GM19351 (cell line): ENCODE measurements at regions not wholly inside any gene's neighbourhood (a gene's known extent, or its start where the extent isn't known, plus 50 kb on each side); places are given as distances from the start of the nearest gene placed in this dataset.
"Not testable (repeated sequence)": the region's sequence is repeated elsewhere in the genome, so short reads cannot be mapped to it uniquely, and the experiment has no call there.

Experiments used
- ATAC-seq: cut with Tn5 transposase; IDR thresholded peaks from one replicate; pipeline ENCODE4 v1.9.1; 2021; ENCODE audit warnings: mild to moderate bottlenecking, moderate library complexity; ENCODE audit not compliant: unreplicated experiment

DNA sequence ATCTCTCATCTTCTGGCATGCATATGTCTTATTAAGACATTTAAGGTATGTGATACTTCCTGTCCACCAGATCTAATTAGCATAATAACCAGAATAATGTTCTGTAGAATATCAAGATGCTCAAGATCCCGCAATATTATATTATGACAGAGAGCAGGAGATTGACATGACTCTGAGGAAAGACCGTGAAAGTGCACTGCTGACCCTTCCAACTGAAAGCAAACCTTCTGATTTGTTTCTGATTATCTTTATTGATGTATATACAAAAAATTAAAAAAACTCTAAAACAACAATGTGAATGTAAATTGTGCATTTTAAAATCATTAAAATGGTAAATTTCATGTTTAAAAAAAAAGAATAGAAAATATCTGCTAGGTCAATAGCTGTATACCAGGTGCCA lies 184.4 kb upstream of the TMEM45B start:
- ATAC-seq, result no peak

DNA sequence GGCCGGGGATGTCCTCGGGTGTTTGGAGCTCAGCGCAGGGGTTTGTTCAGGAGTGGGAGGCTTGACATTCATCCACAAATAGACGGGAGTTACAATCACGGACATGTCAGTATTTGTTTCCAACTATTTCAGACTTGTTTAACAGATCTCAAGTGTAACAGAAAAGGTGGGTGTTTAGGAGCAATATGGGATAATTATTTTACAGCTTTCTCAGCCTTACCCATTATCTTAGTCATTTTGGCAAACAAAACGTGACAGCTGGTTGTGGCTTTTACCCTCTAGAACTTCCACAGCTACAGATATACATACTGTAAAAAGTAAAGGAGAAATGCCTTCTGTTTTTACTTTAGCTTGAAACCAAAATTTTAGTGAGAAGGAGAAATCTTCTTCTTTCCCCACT lies 178.7 kb upstream of the TMEM45B start:
- ATAC-seq, result no peak

DNA sequence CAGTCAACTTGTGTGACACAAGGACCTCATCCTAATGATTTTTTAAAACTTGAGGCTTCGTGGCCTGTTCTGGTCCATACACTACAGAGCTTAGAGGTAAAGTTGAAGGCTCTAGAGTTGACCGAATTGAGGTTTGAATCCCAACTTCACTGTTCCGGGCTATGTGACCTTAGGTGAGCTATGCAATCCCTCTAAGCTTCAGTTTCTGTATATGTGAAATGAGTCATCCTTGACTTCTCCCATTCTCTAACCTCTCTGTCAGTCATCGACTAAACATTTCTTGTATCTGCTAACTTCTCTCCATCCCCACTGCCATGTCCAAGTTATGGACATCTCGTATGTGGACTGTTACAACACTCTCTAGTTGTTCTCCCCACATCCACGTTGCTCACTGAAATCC lies 178.2 kb upstream of the TMEM45B start:
- ATAC-seq, result no peak

DNA sequence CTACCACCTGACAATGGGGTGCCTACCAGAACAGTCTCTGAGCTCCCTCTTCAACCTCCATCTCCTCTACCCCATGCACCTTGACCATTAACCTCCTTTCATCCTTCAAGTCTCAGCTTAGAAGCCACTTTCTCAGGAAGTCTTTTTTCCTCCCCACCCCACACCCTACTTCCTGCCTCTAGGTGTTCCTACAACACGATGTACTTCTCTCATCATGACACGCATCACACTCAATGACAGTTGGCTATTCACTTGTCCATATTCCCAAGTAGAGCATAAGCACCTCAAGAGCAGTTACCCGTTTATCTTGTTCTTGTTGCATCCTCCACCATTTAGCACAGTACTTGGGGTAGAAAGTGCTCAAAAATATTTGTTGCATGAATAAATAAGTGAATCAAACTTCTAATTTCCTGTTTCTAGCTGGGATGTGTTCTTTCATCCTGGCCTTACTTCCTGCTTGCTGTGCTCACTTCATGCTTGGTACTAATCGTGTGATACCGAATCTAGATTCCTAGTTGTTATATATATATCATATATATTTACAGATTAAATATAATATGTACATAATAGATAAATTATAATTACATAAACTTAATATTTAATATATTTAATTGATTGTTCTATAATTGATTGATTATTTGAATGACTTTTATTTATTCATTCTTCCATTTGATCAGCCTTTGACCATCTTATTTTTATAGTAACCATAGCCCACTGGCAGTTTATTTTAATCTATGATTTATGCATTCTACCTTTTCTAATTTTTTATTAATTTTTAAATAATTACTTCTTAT lies 177.5 kb upstream of the TMEM45B start:
- ATAC-seq, result no peak

DNA sequence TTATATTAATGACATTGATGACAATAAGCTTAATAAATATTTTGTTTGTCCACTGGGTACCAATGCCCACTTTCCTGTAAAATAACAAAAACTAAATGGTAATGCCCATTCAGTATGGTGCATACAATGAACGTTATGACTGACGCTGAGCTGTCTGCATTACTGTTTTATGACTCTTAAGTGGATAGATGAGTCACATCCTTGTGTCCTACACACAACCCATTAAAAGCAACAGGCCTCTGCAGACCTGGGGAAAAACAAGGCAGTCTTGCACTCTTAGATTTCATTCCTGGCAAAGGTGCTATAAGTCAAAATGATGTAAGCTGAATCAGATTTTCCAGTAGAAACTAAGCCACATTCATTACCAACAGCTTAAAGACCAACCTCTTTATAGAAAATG lies 176.3 kb upstream of the TMEM45B start:
- ATAC-seq, result no peak

DNA sequence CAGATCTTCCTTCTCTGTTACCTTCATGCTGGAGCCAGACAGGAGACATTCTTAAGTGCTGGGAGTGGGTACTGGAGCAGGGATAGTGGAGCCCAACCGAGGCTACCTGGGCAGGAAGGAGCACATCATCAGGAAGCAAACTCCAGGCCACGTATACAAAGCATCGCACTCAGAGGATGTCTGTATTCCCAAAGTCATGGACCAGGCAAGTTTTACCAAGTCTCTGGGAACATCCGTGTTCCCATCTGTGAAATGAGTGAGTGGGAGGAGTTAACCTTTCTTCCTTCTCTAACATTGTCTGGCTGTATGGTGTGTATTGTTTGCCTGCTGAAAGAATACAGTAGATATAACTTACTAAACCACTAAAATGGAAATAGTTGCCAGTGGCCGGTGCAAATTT lies 175.0 kb upstream of the TMEM45B start:
- no peak for ATAC-seq

DNA sequence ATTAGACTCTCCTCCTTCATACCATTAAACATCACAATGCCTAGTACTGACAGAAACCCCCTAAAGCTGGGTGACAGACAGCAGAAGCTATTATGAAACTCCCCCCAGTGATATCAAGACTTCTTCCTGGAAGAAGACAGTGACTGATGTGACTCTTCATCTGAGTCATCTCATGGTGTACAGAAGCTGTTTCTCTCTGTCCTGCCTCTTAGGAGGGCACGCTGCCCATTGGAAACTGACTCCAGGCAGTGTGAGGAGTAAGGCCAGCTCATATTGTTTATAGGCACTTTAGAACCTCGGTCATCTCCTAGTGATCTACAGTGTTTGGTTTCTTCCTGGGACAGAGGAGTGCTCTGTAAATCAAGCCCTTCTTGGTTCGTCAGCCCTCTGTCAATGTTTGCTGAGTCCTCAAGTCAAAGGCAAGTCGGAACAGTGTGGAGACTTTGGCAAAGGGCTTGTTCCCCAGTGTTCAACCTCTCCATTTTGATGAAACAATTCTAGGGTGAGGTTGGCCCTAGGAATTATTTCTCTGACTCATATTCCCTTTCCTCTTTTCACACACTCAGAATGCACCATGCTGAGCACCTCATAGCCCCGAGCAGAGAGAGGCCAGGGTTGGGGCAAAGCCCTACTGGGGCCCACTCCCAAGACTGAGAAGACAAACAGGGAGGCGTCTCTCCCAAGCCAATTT lies 172.5 kb upstream of the TMEM45B start:
- ATAC-seq, result no peak

DNA sequence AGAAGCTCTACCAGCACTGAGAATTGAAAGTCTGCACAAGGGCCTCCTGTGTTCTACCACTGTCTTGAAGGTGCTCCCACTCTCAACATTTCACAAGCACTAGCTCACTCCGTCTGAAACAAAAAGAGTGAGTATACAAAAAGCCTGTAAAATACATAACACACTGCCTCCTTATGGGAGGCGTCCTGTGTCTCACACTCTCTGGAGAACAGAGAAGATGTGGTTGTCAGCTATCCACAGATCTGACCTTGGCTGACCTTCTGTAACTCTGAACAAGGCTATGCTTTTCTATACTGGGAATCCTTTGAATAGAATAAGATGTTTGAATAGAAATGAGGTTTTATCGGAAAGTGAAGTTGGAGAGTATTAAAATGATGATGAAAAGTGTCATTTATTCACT lies 171.3 kb upstream of the TMEM45B start:
- ATAC-seq, result no peak

DNA sequence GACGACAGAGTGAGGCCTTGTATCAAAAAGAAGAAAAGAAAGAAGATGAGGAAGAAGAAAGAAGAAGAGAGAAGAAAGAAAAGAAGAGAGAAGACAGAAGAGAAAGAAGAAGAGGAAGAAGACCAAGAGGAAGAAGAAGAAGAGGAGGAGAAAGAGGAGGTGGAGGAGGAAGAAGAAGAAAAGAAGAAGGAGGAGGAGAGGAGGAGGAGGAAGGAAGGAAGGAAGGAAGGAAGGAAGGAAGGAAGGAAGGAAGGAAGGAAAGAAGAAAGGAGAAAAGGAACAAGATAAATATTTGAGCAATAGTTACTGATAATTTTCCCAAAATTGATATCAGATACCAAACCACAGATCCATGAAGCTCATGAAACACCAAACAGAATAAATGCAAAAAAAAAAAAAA lies 169.7 kb upstream of the TMEM45B start:
- no peak for ATAC-seq

DNA sequence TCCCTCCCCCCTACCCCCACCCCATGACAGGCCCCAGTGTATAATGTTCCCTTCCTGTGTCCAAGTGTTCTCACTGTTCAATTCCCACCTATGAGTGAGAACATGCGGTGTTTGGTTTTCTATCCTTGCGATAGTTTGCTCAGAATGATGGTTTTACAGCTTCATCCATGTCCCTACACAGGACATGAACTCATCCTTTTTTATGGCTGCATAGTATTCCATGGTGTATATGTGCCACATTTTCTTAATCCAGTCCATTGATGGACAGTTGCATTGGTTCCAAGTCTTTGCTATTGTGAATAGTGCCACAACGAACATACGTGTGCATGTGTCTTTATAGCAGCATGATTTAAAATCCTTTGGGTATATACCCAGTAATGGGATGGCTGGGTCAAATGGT lies 165.6 kb upstream of the TMEM45B start:
- not testable (repeated sequence) for ATAC-seq

DNA sequence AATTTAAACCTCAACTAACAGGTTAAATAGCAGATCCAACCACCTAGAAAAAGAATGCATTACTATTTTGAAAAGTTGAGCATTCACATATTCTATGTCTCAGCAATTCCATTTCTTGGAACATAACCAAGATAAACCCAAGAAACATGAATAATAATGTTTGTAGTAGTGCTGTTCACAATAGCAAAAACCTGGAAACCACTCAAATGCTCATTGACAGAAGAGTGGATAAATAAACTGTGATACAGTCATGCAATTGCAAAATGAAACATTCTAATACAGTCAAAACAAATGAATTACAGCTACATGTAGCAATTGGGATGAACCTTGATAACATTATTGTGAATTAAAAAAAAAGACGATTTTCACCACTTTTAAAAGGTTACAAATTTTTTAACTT lies 162.8 kb upstream of the TMEM45B start:
- no peak for ATAC-seq

DNA sequence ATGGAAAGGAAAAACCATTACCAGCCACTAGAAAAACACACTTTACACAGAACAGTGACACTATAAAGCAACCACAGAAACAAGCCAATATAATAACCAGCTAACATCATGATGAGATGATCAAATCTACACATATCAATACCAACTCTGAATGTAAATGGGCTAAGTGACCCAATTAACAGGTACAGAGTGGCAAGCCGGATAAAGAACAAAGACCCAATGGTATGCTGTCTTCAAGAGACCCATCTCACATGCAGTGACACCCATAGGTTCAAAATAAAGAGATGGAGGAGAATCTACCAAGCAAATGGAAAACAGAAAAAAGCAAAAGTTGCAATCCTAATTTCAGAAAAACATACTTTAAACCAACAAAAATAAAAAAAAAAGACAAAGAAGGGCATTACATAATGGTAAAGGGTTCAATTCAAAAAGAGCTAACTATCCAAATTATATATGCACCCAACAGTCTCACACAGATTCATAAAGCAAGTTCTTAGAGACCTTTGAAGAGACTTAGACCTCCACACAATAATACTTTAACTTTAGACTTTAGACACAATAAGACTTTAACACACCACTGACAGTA lies 160.3 kb upstream of the TMEM45B start:
- ATAC-seq, result no peak

DNA sequence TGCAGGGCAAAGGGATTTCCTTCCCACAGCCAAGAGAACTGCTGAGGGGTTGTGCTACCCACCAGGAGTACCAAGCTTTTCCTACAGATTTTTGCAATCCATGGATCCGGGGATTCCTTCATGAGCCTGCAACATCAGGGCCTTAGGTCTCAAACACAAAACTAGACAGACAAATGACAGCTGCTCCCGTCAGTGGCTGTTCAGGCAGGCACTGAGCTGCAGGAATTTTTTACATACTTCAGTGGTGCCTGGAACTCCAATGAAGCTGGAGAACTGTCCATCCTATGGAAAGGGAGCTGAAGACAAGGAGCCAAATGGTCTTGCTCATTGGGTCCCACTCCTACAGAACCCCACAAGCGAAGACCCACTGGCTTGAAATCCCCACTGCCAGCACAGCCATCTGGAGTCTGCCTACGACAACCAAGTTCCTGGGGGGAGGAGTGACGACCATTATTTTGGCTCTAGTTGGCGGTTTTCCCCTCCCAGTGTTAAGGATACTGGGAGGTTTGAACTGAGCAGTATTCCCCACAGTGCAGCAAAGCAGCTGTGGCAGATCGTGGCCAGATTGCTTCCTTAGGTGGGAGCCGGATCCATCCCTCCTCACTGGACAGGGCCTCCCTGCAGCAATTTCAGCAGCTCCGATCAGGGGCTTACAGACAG lies 157.7 kb upstream of the TMEM45B start:
- ATAC-seq, result no peak

DNA sequence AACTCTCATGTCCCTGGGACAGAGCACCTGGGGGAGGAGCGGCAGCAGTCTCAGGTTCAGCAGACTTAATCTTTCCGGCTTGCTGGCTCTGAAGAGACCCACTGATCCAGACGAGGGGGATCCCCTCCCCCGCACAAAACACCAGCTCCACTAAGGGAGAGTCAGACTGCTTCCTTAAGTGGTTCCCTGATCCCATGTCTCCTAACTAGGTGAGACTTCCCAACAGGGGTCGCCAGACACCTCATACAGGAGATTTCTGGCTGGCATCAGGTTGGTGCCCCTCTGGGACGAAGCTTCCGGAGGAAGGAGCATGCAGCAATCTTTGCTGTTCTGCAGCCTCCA lies 157.2 kb upstream of the TMEM45B start:
- no peak for ATAC-seq

DNA sequence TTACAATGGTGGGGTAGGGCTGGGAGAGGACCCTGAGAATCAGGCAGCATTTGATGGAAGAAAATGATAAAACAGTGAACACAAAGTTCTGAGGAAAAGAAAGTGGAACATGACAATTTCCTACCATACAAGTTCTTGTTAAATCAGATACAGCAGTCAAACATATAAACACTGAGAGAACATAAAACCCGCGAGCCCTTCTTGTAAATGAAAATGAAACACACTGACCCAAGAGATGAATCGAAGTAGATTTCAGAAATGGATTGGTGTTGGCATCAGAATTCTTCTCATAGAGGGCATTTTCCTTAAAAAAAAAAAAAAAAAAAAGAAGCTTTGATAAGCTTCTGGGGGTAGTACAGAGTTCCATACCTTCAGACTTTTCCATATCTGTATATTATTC lies 134.7 kb upstream of the TMEM45B start:
- no peak for ATAC-seq

DNA sequence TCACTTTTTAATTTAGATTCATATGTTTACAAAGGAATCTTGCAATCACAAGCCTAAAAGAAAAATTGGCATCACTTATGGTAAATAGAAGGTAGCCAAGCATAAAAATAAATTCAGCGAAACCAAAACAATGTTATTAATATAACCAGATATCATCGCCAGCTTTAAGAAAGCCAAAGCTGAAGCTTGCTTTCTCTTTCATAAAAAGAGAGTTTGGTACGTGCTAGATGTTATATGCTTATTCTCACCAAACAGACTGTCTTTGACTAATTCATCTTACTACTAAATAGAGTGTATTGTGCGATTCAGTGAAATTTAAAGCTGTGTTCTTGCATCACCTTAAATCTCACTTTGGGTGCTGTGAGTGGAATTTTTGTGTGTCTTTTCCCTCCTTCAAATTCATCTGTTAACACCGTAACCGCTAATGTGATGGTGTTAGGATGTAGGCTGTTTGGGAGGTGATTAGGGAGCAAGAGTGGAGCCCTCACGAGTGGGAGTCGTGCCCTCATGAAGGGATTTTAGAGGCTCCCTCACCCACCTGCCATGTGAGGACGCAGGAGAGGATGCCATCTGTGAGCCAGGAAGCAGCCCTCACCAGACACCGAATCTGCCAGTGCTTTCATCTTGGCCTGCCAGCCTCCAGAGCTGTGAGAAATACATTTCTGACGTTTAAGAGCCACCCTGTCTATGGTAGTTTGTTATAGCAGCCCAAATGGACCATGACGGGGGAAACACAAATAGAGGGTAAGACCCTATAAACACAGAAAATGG lies 134.1 kb upstream of the TMEM45B start:
- no peak for ATAC-seq

DNA sequence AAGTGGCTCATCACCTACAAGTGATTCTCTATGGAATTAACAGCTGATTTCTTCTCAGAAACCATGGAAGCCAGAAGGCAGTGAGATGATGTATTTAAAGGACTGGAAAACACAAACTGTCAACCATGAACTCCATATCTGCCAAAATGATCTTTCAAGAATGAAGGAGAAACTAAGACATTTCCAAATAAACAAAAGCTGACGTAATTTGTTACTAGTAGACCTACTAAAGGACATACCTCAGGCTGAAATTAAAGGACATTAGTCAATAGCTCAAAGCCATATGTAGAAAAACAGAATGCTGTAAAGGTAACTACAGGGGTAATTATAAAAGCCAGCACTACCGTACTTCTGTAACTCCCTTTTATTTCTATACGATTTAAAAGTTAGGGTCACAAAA lies 129.4 kb upstream of the TMEM45B start:
- no peak for ATAC-seq

DNA sequence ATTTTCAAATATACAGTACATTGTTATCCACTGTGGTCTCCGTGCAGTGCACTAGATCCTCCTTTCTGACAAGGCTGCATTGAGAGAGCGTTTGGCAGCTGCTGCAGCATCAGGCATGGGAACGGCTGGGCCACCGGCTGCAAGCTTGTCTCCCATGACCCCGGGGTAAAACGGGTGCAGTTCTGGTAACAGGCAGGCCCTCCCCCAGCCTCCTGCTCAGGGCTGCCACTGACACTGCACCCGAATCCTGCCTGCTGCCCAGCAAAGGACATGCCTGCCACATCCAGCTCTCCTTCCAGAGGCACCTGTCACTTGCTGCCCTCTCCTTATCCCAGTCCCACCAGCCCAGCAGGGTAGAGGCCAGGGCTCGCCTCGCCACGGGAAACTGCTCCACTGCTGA lies 124.5 kb upstream of the TMEM45B start:
- ATAC-seq, result no peak

DNA sequence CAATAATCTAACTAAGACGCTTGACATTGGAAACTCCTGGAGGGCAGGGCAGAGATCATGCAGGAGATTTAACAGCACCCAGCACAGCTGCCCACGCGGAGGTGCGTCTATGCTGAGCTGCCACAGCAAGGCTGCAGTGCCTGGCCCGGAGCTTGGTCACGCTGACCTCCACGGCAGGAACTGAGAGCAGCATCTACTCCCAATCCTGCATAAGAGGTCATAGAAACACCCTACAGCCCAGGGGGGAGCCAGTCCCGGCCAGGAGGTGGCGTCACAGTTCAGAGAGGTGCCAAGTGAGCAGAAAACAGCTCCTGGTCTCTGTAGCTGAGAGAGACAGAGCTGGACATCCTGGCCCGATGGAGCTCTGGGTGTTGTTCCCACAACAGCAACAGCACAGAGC lies 121.1 kb upstream of the TMEM45B start:
- no peak for ATAC-seq

DNA sequence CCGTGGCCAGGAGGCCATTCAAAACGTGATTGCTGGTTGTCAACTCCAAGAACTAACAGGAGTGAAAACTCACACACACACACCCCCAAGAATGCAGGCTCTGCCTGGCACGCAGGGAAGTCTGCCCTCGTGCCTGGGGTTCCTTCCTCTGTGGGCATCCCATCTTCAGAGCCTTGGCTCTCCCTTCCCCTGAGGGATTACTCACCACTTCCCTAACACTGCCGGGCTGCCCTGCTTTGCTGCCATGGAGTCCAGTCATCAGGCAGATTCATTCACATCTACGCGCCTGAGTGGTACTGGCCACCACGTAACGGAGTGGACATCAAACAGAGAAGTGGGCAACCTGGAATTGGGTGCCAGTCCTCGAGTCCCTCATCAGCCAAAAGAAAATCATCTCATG lies 120.7 kb upstream of the TMEM45B start:
- no peak for ATAC-seq
